Activated T-cell treated with anti-CD3 and anti-CD28 coated beads, Interleukin-2, amount 50 U/mL, for 24 hours (primary cell): ENCODE measurements at regions not wholly inside any gene's neighbourhood (a gene's known extent, or its start where the extent isn't known, plus 50 kb on each side); places are given as distances from the start of the nearest gene placed in this dataset.
"Not testable (repeated sequence)": the region's sequence is repeated elsewhere in the genome, so short reads cannot be mapped to it uniquely, and the experiment has no call there.

Experiments used
- DNase-seq: peaks from one replicate; pipeline ENCODE4 v3.0.0-alpha.2; 2020
- H3K27ac Mint-ChIP-seq: 2 replicates; pipeline ENCODE4 v1.8.0; 2020; ENCODE audit warnings: mild to moderate bottlenecking, mixed read lengths
- H3K27me3 Mint-ChIP-seq: 2 replicates; pipeline ENCODE4 v1.8.0; 2020; ENCODE audit warnings: mixed read lengths
- H3K36me3 Mint-ChIP-seq: 2 replicates; pipeline ENCODE4 v1.8.0; 2020; ENCODE audit warnings: low read depth, mixed read lengths
- H3K4me1 Mint-ChIP-seq: 2 replicates; pipeline ENCODE4 v1.8.0; 2020; ENCODE audit warnings: low read depth, mixed read lengths
- H3K4me3 Mint-ChIP-seq: 2 replicates; pipeline ENCODE4 v1.8.0; 2020; ENCODE audit warnings: mild to moderate bottlenecking, moderate library complexity, mixed read lengths
- H3K9me3 Mint-ChIP-seq: 2 replicates; pipeline ENCODE4 v1.8.0; 2020; ENCODE audit warnings: mixed read lengths

DNA sequence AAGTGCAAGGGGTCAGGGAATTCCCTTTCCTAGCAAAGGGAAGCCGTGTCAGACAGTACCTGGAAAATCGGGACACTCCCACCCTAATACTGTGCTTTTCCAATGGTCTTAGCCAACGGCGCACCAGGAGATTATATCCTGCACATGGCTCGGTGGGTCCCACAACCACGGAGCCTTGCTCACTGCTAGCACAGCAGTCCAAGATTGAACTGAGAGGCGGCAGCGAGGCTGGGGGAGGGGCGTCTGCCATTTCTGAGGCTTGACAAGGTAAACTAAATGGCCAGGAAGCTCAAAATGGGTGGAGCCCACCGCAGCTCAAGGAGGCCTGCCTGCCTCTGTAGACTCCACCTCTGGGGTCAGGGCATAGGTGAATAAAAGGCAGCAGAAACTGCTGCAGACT lies 76.5 kb upstream of the LINC00632 start:
- H3K36me3 Mint-ChIP-seq, H3K4me3 Mint-ChIP-seq, H3K9me3 Mint-ChIP-seq, H3K4me1 Mint-ChIP-seq, DNase-seq, H3K27ac Mint-ChIP-seq: not testable (repeated sequence)
- H3K27me3 Mint-ChIP-seq, result peaks cover 17% of the 10 kb centered on the region

DNA sequence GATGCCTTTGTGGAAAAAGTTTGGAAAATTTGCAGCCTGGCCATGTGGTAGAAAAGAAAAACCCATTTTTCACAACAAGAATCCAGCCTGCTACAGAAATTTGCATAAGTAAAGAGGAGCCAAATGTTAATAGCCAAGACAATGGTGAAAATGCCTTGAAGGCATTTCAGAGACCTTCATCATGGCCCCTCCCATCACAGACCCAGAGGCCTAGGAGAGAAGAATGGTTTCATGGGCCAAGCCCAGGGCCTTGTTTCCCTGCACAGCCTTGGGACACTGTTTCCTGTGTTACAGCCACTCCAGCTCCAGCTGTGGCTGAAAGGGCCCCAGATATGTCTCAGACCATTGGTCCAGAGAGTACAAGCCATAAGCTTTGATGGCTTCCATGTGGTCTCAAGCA lies 101.4 kb upstream of the LINC00632 start:
- Mint-ChIP-seq H3K36me3 (no peaks in the 10 kb centered on the region), H3K4me1 (no peaks in the 10 kb centered on the region), H3K27ac (no peak overlapping the region), H3K4me3 (no peak overlapping the region), H3K9me3 (no peaks in the 10 kb centered on the region), H3K27me3 (peaks cover 16% of the 10 kb centered on the region)
- DNase-seq, result no peak

DNA sequence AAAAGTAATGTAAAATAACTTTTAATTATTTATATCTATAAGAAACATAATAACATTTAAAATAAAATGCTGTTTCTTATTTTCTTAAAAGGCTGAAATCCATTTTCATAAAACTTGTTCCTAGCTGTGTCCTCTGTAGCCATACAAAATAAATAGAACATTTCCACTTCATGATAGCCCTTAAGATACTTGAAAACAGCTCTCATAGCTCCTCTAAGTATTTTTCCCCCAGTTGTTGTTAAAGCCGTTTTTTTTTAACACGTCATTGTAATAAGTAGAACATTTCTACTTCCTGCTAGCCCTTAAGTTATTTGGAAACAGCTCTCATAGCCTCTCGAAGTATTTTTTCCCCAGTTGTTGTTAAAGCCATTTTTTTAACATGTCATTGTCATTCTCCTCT lies 97.3 kb upstream of the SOX3 start:
- Mint-ChIP-seq H3K4me1 (no peaks in the 10 kb centered on the region), H3K36me3 (no peaks in the 10 kb centered on the region), H3K9me3 (no peaks in the 10 kb centered on the region), H3K27ac (no peak overlapping the region), H3K27me3 (peaks cover 32% of the 10 kb centered on the region), H3K4me3 (no peak overlapping the region)
- DNase-seq, result no peak

DNA sequence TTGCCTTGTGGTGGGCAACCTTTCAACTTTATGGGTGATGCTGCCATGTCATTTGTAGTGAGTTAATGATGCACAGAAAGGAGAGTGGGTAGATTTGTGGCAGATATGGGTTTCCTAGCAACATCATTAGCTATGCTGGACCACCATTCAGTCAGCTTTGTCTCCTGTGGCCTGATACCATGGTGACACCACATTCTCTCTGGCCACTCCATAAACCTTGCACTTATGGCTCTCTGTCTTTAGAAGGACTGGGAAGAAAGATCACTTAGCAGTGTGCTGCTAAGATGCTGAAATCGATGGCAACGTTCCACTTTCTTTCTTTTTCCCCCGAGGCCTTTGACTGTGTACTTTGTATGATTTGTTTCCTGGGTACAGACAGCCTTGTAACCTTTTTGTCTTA lies 95.0 kb upstream of the SOX3 start:
- no peaks in the 10 kb centered on the region for H3K36me3 Mint-ChIP-seq
- no peaks in the 10 kb centered on the region for H3K9me3 Mint-ChIP-seq
- no peak overlapping the region for H3K4me3 Mint-ChIP-seq
- no peak overlapping the region for H3K27ac Mint-ChIP-seq
- DNase-seq, result no peak
- no peaks in the 10 kb centered on the region for H3K4me1 Mint-ChIP-seq
- peaks cover 26% of the 10 kb centered on the region for H3K27me3 Mint-ChIP-seq

DNA sequence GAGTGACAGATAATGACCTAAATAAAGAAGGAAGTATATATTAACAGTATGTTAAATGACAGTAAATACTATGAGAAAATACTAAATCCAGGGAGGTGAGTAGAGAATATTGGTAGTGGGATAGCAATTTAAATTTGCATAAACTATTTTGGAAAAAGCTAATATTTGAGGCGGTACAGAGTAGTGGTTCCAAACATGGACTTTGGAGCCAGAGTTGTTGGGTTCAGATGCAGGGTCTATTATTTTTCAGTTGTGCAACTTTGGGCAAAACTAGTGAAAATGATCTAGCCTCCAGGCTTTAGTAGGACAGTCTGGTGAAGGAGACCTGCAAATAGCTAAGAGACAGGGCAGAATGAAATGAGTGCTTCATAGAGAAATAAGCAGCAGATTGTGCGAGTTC lies 84.8 kb upstream of the SOX3 start:
- no peak for DNase-seq
- no peaks in the 10 kb centered on the region for H3K4me1 Mint-ChIP-seq
- no peak overlapping the region for H3K4me3 Mint-ChIP-seq
- H3K36me3 Mint-ChIP-seq, result no peaks in the 10 kb centered on the region
- peaks cover 21% of the 10 kb centered on the region for H3K27me3 Mint-ChIP-seq
- no peaks in the 10 kb centered on the region for H3K9me3 Mint-ChIP-seq
- H3K27ac Mint-ChIP-seq, result no peak overlapping the region

DNA sequence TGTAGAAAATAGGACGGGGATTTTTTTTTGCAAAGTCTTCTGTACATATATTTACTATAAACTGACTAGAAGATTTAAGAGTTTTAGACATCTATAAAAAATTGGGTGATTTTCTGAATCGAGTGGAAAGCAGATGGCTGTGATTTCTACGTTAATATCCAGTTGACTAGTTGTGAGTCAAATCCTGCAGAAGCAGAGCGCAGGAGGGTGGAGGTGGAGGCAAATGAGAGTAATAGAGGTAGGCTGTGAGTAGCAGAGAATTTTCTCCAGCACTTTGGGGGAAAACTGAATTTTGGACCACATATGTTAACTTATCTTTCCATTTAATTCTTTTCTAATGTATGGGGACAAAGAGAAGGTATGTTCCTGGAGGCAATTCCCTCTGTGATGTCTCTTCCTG lies 82.1 kb upstream of the SOX3 start:
- no peak overlapping the region for H3K27ac Mint-ChIP-seq
- H3K4me3 Mint-ChIP-seq, result no peak overlapping the region
- no peaks in the 10 kb centered on the region for H3K9me3 Mint-ChIP-seq
- no peak for DNase-seq
- H3K27me3 Mint-ChIP-seq, result peaks cover 27% of the 10 kb centered on the region
- H3K4me1 Mint-ChIP-seq, result no peaks in the 10 kb centered on the region
- no peaks in the 10 kb centered on the region for H3K36me3 Mint-ChIP-seq

DNA sequence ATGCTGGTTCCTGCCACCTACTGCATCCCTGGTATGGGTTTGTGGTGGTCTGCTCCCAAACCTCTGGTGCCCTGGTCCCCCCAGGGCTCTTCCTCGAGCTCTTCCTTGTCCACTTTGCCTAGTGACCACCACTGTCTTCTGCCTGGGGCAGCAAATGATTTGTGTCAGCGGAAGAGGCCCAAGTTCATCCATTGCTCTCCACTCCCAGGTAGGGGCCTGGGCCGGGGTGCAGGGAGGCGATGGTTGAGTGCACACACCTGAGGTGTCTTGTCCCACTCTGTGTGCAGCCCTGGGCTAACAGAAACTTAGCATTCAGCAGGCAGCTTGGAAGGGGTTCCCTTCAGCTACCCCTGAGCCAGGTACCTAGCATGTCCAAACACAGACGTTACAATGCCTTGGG lies 75.6 kb upstream of the SOX3 start:
- DNase-seq, result no peak
- Mint-ChIP-seq H3K27ac (no peak overlapping the region), H3K4me1 (no peaks in the 10 kb centered on the region), H3K27me3 (peaks cover 19% of the 10 kb centered on the region), H3K9me3 (no peaks in the 10 kb centered on the region), H3K4me3 (no peak overlapping the region), H3K36me3 (no peaks in the 10 kb centered on the region)

DNA sequence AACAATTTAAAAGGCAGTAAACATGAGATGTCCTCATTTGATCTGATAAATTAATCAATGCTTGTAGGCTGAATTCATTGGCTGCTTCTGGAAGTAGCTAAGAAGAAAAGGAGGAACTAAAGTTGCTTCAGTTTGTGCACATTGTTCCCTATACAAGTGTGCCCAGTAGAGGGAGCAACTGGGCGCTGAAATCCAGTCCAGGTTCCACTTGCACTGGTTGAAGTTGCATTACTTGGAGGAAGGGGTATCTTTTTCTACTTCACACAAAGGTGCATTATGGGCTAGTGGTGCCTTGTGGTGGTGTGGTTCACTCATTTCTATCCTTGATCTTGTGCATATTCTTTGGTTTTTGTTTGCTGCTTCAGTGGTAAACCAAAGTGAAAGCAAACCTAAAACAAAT lies 67.9 kb upstream of the SOX3 start:
- peaks cover 12% of the 10 kb centered on the region for H3K27me3 Mint-ChIP-seq
- H3K36me3 Mint-ChIP-seq, result no peaks in the 10 kb centered on the region
- H3K9me3 Mint-ChIP-seq, result no peaks in the 10 kb centered on the region
- no peak overlapping the region for H3K4me3 Mint-ChIP-seq
- no peak overlapping the region for H3K27ac Mint-ChIP-seq
- DNase-seq, result peak; percentile 31
- H3K4me1 Mint-ChIP-seq, result no peaks in the 10 kb centered on the region

DNA sequence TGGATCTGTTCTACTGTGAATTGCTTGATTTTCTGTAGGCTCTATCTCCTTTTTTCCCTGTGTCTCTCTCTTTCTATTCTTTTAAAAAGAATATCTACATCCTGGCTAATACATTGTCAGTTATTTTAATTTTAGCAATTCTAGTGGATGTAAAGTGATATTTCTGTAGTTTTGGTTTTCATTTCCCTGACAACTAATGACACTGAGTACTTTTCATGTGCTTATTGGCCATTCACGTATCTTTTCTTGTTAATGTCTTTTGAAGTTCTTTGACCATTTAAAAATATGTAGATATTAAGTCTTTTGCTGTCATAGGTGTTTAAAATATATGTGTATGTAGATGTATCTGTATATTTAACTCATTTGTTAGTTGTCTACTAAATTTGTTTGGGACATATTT lies 59.0 kb upstream of the SOX3 start:
- no peaks in the 10 kb centered on the region for H3K4me1 Mint-ChIP-seq
- peaks cover 5% of the 10 kb centered on the region for H3K27me3 Mint-ChIP-seq
- H3K27ac Mint-ChIP-seq, result no peak overlapping the region
- DNase-seq, result no peak
- no peaks in the 10 kb centered on the region for H3K36me3 Mint-ChIP-seq
- no peaks in the 10 kb centered on the region for H3K9me3 Mint-ChIP-seq
- no peak overlapping the region for H3K4me3 Mint-ChIP-seq
